ENCODE measurements at regions not wholly inside any gene's neighbourhood (a gene's known extent, or its start where the extent isn't known, plus 50 kb on each side); places are given as distances from the start of the nearest gene placed in this dataset.
"Not testable (repeated sequence)": the region's sequence is repeated elsewhere in the genome, so short reads cannot be mapped to it uniquely, and the experiment has no call there.

DNA sequence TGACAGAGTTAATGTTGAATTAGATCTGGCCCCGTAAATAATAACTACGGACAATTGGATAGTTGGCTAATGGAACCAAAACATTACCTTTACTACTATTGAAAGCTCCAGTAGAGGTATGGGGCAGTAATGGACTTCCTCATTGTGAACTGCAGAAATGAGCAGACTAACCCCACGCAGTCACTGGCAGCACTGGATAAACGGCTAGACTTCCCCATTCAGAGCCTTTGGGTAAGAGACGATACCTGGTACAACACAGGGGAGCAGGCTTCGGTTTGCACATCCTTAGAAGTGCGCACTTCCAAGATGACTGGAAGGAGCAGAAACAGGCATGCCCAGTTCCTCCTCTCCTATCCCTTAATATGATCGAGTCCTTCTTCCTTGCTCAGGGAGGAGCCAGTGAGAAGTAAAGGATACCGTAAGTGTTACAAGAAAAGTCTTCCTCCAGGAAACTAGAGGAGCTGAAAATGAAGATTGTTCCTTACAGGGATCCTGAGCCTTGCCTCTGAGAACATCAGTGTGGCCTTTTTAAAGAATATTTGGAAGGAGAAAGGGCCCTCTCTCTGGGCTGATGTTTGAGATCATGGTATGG lies 100.5 kb upstream of the NECTIN3 start:
- H3K4me3 ChIP-seq (ENCODE audit: low read length) = no peak overlapping the region
- H2AFZ ChIP-seq (ENCODE audit: low read depth, low read length) = no peak overlapping the region
- H3K27me3 ChIP-seq (ENCODE audit: insufficient read depth, low read length) = no peaks in the 10 kb centered on the region
- peaks cover 8% of the 10 kb centered on the region for H3K9me3 ChIP-seq (ENCODE audit: low read length)
- no peaks in the 10 kb centered on the region for H3K36me3 ChIP-seq (ENCODE audit: insufficient read depth, low read length)
- no peaks in the 10 kb centered on the region for H3K4me1 ChIP-seq (ENCODE audit: insufficient read depth, low read length)

DNA sequence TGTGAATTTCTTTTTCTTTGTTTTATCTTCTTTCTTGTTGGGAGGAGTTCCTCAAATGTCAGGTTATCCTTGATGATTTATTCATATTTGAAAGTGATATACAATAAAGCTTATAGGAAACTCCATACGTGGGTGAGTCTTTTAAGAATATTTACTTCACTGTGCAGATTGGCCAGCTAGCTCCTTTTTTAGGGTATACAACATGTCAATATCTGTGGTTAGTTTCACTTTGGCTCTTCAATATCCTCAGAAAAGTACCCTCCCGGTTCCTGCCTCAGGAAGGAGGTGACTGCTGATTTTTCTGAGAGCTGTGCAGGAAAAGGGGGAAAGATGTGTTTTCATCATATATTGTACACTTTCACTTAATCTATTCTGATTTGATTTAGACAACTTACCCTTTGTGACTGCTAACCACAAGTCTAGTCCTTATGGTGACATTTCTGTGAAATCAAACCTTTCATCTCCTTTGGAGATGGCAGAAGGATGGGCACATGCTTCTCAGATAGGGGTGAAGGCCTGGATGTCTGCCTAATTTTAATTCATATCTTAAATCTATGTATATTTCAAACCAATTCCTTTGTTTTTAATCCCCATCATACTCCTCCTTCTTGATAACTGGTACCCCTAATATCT lies 98.2 kb upstream of the NECTIN3 start:
- Histone ChIP-seq H2AFZ (ENCODE audit: low read depth, low read length) (no peak overlapping the region), H3K4me1 (ENCODE audit: insufficient read depth, low read length) (no peaks in the 10 kb centered on the region), H3K27me3 (ENCODE audit: insufficient read depth, low read length) (no peaks in the 10 kb centered on the region), H3K36me3 (ENCODE audit: insufficient read depth, low read length) (no peaks in the 10 kb centered on the region), H3K9me3 (ENCODE audit: low read length) (peaks cover 6% of the 10 kb centered on the region), H3K4me3 (ENCODE audit: low read length) (no peak overlapping the region)

DNA sequence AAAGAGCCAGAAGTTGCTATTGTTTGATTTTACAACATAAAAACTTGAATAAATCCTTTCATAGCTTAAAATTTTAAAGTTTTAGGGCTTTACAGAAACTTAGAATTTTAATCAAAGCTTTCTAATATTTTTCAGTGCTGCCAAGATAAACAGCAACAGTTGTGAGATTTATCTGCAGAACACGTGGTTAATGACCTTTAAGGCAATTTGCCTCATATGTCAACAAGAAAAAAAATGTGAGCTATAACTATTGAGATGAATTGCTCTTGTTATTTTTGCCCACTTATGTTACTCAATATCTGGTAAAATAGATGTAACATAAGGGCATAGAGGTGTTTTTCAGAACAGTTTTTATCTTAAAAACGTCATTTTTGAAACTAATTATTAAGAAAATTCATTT lies 96.7 kb upstream of the NECTIN3 start:
- Histone ChIP-seq H3K36me3 (ENCODE audit: insufficient read depth, low read length) (no peaks in the 10 kb centered on the region), H2AFZ (ENCODE audit: low read depth, low read length) (no peak overlapping the region), H3K4me1 (ENCODE audit: insufficient read depth, low read length) (no peaks in the 10 kb centered on the region), H3K27me3 (ENCODE audit: insufficient read depth, low read length) (no peaks in the 10 kb centered on the region), H3K9me3 (ENCODE audit: low read length) (no peaks in the 10 kb centered on the region), H3K4me3 (ENCODE audit: low read length) (no peak overlapping the region)

DNA sequence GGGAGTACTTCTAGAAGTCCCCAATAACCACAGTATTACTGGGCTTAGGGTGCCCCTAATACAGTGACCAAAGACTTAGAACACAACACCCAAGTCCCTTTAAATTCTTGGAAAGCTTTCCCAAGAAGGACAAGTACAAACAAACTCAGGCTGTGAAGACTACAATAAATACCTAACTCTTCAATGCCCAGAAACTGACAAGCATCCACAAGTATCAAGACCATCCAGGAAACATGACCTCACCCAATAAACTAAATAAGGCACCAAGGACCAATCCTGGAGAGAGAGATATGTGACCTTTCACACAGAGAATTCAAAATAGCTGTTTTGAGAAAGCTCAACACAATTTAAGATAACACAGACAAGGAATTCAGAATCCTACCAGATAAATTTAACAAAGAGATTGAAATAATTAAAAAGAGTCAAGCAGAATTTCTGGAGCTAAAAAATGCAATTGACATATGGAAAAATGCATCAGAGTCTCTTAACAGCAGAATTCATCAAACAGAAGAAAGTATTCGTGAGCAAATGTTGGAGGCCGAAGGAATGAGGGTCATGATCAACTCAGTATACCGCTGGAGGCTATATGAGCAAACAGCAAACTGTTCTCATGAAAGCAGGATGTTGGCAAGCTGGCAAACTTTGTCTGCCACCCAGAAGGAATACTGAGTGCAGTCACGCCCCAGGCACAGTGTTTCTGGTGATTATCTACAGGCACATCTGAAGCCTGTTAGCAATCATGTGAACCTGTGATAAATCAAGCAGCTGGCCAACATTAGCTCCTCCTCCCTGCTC lies 87.0 kb upstream of the NECTIN3 start:
- Histone ChIP-seq H3K9me3 (ENCODE audit: low read length) (peaks cover 7% of the 10 kb centered on the region), H3K36me3 (ENCODE audit: insufficient read depth, low read length) (no peaks in the 10 kb centered on the region), H3K4me3 (ENCODE audit: low read length) (no peak overlapping the region), H3K4me1 (ENCODE audit: insufficient read depth, low read length) (no peaks in the 10 kb centered on the region), H3K27me3 (ENCODE audit: insufficient read depth, low read length) (no peaks in the 10 kb centered on the region), H2AFZ (ENCODE audit: low read depth, low read length) (no peak overlapping the region)

DNA sequence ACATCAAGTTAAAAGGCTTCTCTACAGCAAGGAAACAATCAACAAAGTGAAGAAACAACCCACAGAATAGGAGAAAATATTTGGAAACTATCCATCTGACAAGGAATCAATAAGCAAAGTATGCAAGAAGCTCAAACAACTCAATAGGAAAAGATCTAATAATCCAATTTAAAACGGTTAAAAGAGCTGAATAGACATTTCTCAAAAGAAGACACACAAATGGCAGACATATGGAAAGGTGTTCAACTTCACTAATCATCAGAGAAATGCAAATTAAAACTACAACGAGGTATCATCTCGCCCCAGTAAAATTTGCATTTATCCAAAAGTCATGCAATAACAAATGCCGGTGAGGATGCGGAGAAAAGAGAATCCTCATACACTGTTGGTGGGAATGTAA lies 82.2 kb upstream of the NECTIN3 start:
- Histone ChIP-seq H3K4me1 (ENCODE audit: insufficient read depth, low read length) (no peaks in the 10 kb centered on the region), H3K36me3 (ENCODE audit: insufficient read depth, low read length) (no peaks in the 10 kb centered on the region), H3K9me3 (ENCODE audit: low read length) (peaks cover 4% of the 10 kb centered on the region), H2AFZ (ENCODE audit: low read depth, low read length) (no peak overlapping the region), H3K4me3 (ENCODE audit: low read length) (no peak overlapping the region), H3K27me3 (ENCODE audit: insufficient read depth, low read length) (no peaks in the 10 kb centered on the region)

DNA sequence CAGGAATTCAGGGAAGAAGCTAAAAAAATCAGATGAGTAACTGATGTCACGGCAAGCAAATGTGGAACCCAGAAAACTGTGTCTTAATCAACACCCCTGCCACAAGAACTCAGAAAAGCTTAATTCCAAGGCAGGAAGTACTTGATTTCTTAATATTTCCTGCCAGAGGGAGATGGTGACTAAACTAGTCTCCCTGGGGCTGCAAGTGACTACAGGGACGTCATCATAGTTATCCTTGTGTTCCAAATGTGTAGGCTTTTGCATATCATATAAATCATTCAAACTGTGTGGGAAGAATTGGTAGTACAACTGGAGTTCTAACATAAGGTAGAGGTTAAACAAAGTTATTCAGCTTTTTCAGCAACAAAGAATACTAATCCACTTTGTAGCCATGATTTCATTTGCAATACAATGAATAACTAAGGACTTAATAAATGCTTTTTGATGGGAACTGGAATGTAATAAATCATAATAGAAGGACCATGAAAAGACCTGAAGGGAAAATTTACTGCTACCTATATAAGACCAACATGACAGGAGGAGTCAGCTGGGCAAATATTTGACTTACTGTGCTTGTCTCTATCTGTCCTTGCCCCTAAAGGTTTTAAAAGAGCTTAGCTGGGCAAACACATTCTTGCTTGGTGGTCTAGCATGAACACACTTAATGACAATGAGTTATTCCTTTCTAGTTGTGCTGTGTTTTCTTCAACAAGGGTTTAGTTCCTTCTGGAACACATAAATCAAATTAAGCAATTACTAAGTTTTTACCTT lies 76.0 kb upstream of the NECTIN3 start:
- Histone ChIP-seq H3K4me3 (ENCODE audit: low read length) (no peak overlapping the region), H3K27me3 (ENCODE audit: insufficient read depth, low read length) (no peaks in the 10 kb centered on the region), H3K9me3 (ENCODE audit: low read length) (no peaks in the 10 kb centered on the region), H2AFZ (ENCODE audit: low read depth, low read length) (peak overlapping the region; percentile 40), H3K36me3 (ENCODE audit: insufficient read depth, low read length) (no peaks in the 10 kb centered on the region), H3K4me1 (ENCODE audit: insufficient read depth, low read length) (no peaks in the 10 kb centered on the region)

DNA sequence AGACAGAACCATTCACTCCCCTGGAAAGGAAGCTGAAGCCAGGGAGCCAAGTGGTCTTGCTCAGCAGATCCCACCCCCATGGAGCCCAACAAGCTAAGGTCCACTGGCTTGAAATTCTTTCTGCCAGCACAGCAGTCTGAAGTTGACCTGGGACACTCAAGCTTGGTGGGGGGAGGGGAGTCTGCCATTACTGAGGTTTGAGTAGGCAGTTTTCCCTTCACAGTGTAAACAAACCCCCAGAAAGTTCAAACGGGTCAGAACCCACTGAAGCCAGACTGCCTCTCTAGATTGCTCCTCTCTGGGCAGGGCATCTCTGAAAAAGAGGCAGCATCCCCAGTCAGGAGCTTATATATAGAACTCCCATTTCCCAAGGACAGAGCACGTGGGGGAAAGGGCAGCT lies 72.8 kb upstream of the NECTIN3 start:
- H3K9me3 ChIP-seq (ENCODE audit: low read length); H2AFZ ChIP-seq (ENCODE audit: low read depth, low read length); H3K4me1 ChIP-seq (ENCODE audit: insufficient read depth, low read length); H3K36me3 ChIP-seq (ENCODE audit: insufficient read depth, low read length); H3K4me3 ChIP-seq (ENCODE audit: low read length); H3K27me3 ChIP-seq (ENCODE audit: insufficient read depth, low read length): not testable (repeated sequence)

DNA sequence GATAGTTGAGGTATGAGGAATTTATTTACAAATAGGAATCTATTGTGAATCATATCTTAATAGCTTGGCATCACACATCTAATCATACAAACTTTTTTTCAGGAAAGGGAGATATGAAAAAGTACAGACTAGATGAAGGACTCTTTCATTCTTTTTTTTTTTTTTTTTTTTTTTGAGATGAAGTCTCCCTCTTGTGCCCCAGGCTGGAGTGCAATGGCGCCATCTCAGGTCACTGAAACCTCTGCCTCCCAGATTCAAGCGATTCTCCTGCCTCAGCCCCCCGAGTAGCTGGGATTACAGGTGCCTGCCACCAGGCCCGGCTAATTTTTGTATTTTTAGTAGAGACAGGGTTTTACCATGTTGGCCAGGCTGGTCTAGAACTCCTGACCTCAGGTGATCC lies 65.1 kb upstream of the NECTIN3 start:
- not testable (repeated sequence) for H3K9me3 ChIP-seq (ENCODE audit: low read length); H2AFZ ChIP-seq (ENCODE audit: low read depth, low read length); H3K36me3 ChIP-seq (ENCODE audit: insufficient read depth, low read length); H3K27me3 ChIP-seq (ENCODE audit: insufficient read depth, low read length); H3K4me3 ChIP-seq (ENCODE audit: low read length); H3K4me1 ChIP-seq (ENCODE audit: insufficient read depth, low read length)

DNA sequence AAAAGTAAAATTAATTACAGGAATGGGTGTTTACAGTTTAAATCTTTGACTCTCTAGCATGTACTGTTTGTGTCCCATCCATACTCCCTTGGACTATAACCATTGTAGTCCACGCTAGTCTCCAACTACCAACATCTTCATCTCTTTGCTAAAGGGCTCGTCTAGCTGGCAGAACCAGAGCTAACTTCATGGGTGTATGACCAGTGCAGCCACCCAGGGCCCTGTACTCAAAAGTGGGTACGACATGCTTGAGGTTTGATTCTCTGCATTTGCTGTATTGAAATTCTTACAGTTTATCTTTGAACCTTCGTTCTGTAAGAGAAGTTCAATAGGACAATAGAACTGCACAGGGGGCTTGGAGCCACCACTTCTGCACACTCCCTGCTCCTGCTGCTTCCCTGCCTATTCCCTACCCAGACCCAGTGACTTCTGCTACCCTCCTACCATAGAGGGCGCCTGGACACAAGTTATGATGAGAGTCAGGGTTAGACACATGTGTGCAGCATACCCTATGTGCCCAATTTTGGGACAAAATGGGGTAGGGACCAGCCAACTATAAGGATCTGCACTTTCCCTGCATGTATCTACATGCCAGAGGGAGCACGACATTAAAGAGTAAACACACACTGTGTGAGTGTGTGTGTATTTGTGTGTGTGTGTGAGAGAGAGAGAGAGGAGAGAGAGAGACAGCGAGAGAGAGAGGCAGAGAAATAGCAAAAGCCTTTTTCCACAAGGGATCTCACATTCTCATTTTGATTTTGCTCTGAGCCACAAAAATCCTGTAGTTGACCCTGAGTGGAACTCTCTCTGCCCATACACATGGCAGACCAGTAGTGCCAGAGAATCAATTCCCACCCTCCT lies 59.0 kb upstream of the NECTIN3 start:
- H2AFZ ChIP-seq (ENCODE audit: low read depth, low read length) = no peak overlapping the region
- no peaks in the 10 kb centered on the region for H3K27me3 ChIP-seq (ENCODE audit: insufficient read depth, low read length)
- no peaks in the 10 kb centered on the region for H3K9me3 ChIP-seq (ENCODE audit: low read length)
- no peaks in the 10 kb centered on the region for H3K36me3 ChIP-seq (ENCODE audit: insufficient read depth, low read length)
- no peaks in the 10 kb centered on the region for H3K4me1 ChIP-seq (ENCODE audit: insufficient read depth, low read length)
- no peak overlapping the region for H3K4me3 ChIP-seq (ENCODE audit: low read length)
